ENCODE measurements at regions not wholly inside any gene's neighbourhood (a gene's known extent, or its start where the extent isn't known, plus 50 kb on each side); places are given as distances from the start of the nearest gene placed in this dataset.

GRCh38 chr17:71399221-71399620 is 721.6 kb upstream of the SOX9 start:
- H2AFZ ChIP-seq (ENCODE audit: low read length), result no peak overlapping the region
- H3K4me2 ChIP-seq (ENCODE audit: low read depth, low read length, poor library complexity, severe bottlenecking), result no peak overlapping the region
- no peaks in the 10 kb centered on the region for H3K27me3 ChIP-seq (ENCODE audit: insufficient read depth, low read length, poor library complexity, severe bottlenecking)
- no peaks in the 10 kb centered on the region for H3K4me1 ChIP-seq (ENCODE audit: insufficient read depth, low read length, poor library complexity, severe bottlenecking)
- no peaks in the 10 kb centered on the region for H3K36me3 ChIP-seq (ENCODE audit: insufficient read depth, low read length)
- TF ChIP-seq EZH2phosphoT487 (IDR thresholded peaks at IDR 0.05; ENCODE audit: borderline replicate concordance), result no peak
- no peak for TF ChIP-seq CTCF (conservative IDR thresholded peaks at IDR 0.05; ENCODE audit: low read length)
- H3K9ac ChIP-seq (ENCODE audit: low read depth, low read length, poor library complexity, severe bottlenecking), result no peak overlapping the region
- no peaks in the 10 kb centered on the region for H4K20me1 ChIP-seq (ENCODE audit: insufficient read depth, low read length, poor library complexity, severe bottlenecking)
- H3K79me2 ChIP-seq (ENCODE audit: insufficient read depth, low read length), result no peaks in the 10 kb centered on the region
- H3K4me3 ChIP-seq (ENCODE audit: low read length, poor library complexity, severe bottlenecking), result no peak overlapping the region
- no peaks in the 10 kb centered on the region for H3K9me3 ChIP-seq (ENCODE audit: insufficient read depth, low read depth, low read length)
- H3K9me2 ChIP-seq (replicated peaks; ENCODE audit: low read depth, low read length), result no peaks in the 10 kb centered on the region
- no peaks in the 10 kb centered on the region for H3F3A ChIP-seq (ENCODE audit: low read depth)

GRCh38 chr17:71399649-71400048 is 721.2 kb upstream of the SOX9 start:
- Histone ChIP-seq H2AFZ (ENCODE audit: low read length) (no peak overlapping the region), H3F3A (ENCODE audit: low read depth) (no peaks in the 10 kb centered on the region), H3K79me2 (ENCODE audit: insufficient read depth, low read length) (no peaks in the 10 kb centered on the region), H3K9me2 (replicated peaks; ENCODE audit: low read depth, low read length) (no peaks in the 10 kb centered on the region), H4K20me1 (ENCODE audit: insufficient read depth, low read length, poor library complexity, severe bottlenecking) (no peaks in the 10 kb centered on the region), H3K9me3 (ENCODE audit: insufficient read depth, low read depth, low read length) (no peaks in the 10 kb centered on the region), H3K4me2 (ENCODE audit: low read depth, low read length, poor library complexity, severe bottlenecking) (no peak overlapping the region), H3K27me3 (ENCODE audit: insufficient read depth, low read length, poor library complexity, severe bottlenecking) (no peaks in the 10 kb centered on the region), H3K36me3 (ENCODE audit: insufficient read depth, low read length) (no peaks in the 10 kb centered on the region), H3K9ac (ENCODE audit: low read depth, low read length, poor library complexity, severe bottlenecking) (no peak overlapping the region), H3K4me1 (ENCODE audit: insufficient read depth, low read length, poor library complexity, severe bottlenecking) (no peaks in the 10 kb centered on the region), H3K4me3 (ENCODE audit: low read length, poor library complexity, severe bottlenecking) (no peak overlapping the region)
- TF ChIP-seq CTCF (conservative IDR thresholded peaks at IDR 0.05; ENCODE audit: low read length) (no peak), EZH2phosphoT487 (IDR thresholded peaks at IDR 0.05; ENCODE audit: borderline replicate concordance) (no peak)

GRCh38 chr17:71402007-71402406 is 718.8 kb upstream of the SOX9 start:
- no peak overlapping the region for H2AFZ ChIP-seq (ENCODE audit: low read length)
- H3K9me2 ChIP-seq (replicated peaks; ENCODE audit: low read depth, low read length), result no peaks in the 10 kb centered on the region
- H3K4me2 ChIP-seq (ENCODE audit: low read depth, low read length, poor library complexity, severe bottlenecking), result no peak overlapping the region
- H3K4me3 ChIP-seq (ENCODE audit: low read length, poor library complexity, severe bottlenecking), result no peak overlapping the region
- H3K4me1 ChIP-seq (ENCODE audit: insufficient read depth, low read length, poor library complexity, severe bottlenecking), result no peaks in the 10 kb centered on the region
- no peaks in the 10 kb centered on the region for H3K9me3 ChIP-seq (ENCODE audit: insufficient read depth, low read depth, low read length)
- H3F3A ChIP-seq (ENCODE audit: low read depth), result no peaks in the 10 kb centered on the region
- no peaks in the 10 kb centered on the region for H3K79me2 ChIP-seq (ENCODE audit: insufficient read depth, low read length)
- H3K9ac ChIP-seq (ENCODE audit: low read depth, low read length, poor library complexity, severe bottlenecking), result no peak overlapping the region
- no peaks in the 10 kb centered on the region for H4K20me1 ChIP-seq (ENCODE audit: insufficient read depth, low read length, poor library complexity, severe bottlenecking)
- no peaks in the 10 kb centered on the region for H3K36me3 ChIP-seq (ENCODE audit: insufficient read depth, low read length)
- H3K27me3 ChIP-seq (ENCODE audit: insufficient read depth, low read length, poor library complexity, severe bottlenecking), result no peaks in the 10 kb centered on the region
- TF ChIP-seq EZH2phosphoT487 (IDR thresholded peaks at IDR 0.05; ENCODE audit: borderline replicate concordance) (no peak), CTCF (conservative IDR thresholded peaks at IDR 0.05; ENCODE audit: low read length) (no peak)

Data from Loucy (cell line).